ENCODE measurements at regions not wholly inside any gene's neighbourhood (a gene's known extent, or its start where the extent isn't known, plus 50 kb on each side); places are given as distances from the start of the nearest gene placed in this dataset.

DNA sequence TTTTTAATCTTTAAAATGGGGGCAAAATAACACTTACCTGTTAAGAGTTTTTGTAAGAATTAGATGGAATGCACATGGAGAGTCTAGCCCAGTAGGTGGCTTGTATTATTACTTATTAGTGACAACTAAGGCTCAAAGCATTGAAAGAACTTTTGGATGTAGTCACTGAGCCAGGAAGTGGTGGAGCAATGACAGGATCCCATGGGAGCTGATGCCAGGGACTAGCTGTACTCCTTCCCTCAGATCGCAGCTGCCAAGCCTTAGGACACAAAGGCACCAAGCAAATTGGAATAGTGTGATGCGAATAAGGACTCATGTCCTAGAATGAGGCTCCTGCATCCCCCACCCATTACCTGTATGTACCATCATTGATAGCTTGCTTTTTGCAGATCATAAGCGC is 370.4 kb upstream of the RGMA start:
- Histone ChIP-seq H2AFZ (ENCODE audit: insufficient read depth, low read length, poor library complexity) (no peak overlapping the region), H3K14ac (ENCODE audit: low read length) (no peak overlapping the region), H3K9me3 (ENCODE audit: insufficient read depth, low read depth, low read length) (no peaks in the 10 kb centered on the region), H3K27ac (ENCODE audit: low read depth, low read length) (no peak overlapping the region), H2BK5ac (ENCODE audit: low read depth, low read length, poor library complexity) (no peak overlapping the region), H4K8ac (ENCODE audit: low read depth, low read length) (no peak overlapping the region), H3K4me2 (ENCODE audit: low read length) (no peak overlapping the region), H3K23ac (ENCODE audit: low read length) (no peak overlapping the region), H3K36me3 (ENCODE audit: control insufficient read depth in 1 of 2, insufficient read depth in 2 of 2, low read length in 2 of 2) (no peaks in the 10 kb centered on the region), H3K4me1 (ENCODE audit: control insufficient read depth in 1 of 2, insufficient read depth in 2 of 2, low read length in 2 of 2) (no peaks in the 10 kb centered on the region), H3K4ac (ENCODE audit: low read depth, low read length) (no peak overlapping the region), H3K4me3 (ENCODE audit: low read depth, low read length) (no peak overlapping the region), H4K91ac (ENCODE audit: low read depth, low read length) (no peak overlapping the region), H2BK120ac (ENCODE audit: insufficient read depth, low read length, poor library complexity) (no peak overlapping the region), H3K79me2 (ENCODE audit: control insufficient read depth, insufficient read depth, low read length, poor library complexity) (no peaks in the 10 kb centered on the region), H2BK12ac (ENCODE audit: low read length) (no peak overlapping the region), H3K18ac (ENCODE audit: low read length) (no peak overlapping the region), H2AK5ac (ENCODE audit: low read length) (no peak overlapping the region), H3K27me3 (ENCODE audit: insufficient read depth, low read length) (no peaks in the 10 kb centered on the region), H4K12ac (ENCODE audit: low read depth, low read length) (no peak overlapping the region), H3K9ac (ENCODE audit: low read length) (no peak overlapping the region), H3K79me1 (ENCODE audit: low read length) (no peaks in the 10 kb centered on the region)
- WGBS (ENCODE audit: extremely low coverage, insufficient coverage, insufficient read length) = no CpG with 5 or more reads among the region's 3 CpGs
- DNase-seq = no peak

DNA sequence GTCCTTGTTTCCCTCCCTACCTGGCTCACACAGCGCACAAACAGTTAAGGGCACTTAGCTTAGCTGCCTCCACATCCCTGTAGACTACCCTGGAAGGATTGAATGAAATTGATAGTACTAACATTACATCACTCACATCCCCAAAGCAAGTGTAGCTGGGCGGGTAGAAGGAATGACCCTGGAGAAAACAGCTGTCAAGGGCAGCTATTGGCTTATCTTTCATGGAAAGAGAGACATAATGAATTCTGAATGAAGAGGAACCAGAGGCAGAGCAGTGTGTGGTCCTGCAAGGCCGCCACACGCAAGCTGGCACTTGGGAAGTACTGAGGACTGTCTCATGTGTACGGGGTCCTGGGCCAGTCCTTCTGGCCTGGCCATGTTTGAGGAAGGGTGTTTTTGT is 369.6 kb upstream of the RGMA start:
- no peak overlapping the region for H3K4me2 ChIP-seq (ENCODE audit: low read length)
- no peak overlapping the region for H3K4me3 ChIP-seq (ENCODE audit: low read depth, low read length)
- no peak overlapping the region for H2AK5ac ChIP-seq (ENCODE audit: low read length)
- no peak overlapping the region for H2BK120ac ChIP-seq (ENCODE audit: insufficient read depth, low read length, poor library complexity)
- DNase-seq = no peak
- H3K4me1 ChIP-seq (ENCODE audit: control insufficient read depth in 1 of 2, insufficient read depth in 2 of 2, low read length in 2 of 2) = no peaks in the 10 kb centered on the region
- no peak overlapping the region for H2BK5ac ChIP-seq (ENCODE audit: low read depth, low read length, poor library complexity)
- no peaks in the 10 kb centered on the region for H3K27me3 ChIP-seq (ENCODE audit: insufficient read depth, low read length)
- no peaks in the 10 kb centered on the region for H3K9me3 ChIP-seq (ENCODE audit: insufficient read depth, low read depth, low read length)
- no peak overlapping the region for H3K4ac ChIP-seq (ENCODE audit: low read depth, low read length)
- no peak overlapping the region for H4K12ac ChIP-seq (ENCODE audit: low read depth, low read length)
- H3K79me2 ChIP-seq (ENCODE audit: control insufficient read depth, insufficient read depth, low read length, poor library complexity) = no peaks in the 10 kb centered on the region
- no peak overlapping the region for H3K9ac ChIP-seq (ENCODE audit: low read length)
- no peak overlapping the region for H2AFZ ChIP-seq (ENCODE audit: insufficient read depth, low read length, poor library complexity)
- no peak overlapping the region for H4K8ac ChIP-seq (ENCODE audit: low read depth, low read length)
- no peak overlapping the region for H3K27ac ChIP-seq (ENCODE audit: low read depth, low read length)
- no peaks in the 10 kb centered on the region for H3K36me3 ChIP-seq (ENCODE audit: control insufficient read depth in 1 of 2, insufficient read depth in 2 of 2, low read length in 2 of 2)
- H3K18ac ChIP-seq (ENCODE audit: low read length) = no peak overlapping the region
- no peaks in the 10 kb centered on the region for H3K79me1 ChIP-seq (ENCODE audit: low read length)
- H3K14ac ChIP-seq (ENCODE audit: low read length) = no peak overlapping the region
- H3K23ac ChIP-seq (ENCODE audit: low read length) = no peak overlapping the region
- no peak overlapping the region for H4K91ac ChIP-seq (ENCODE audit: low read depth, low read length)
- H2BK12ac ChIP-seq (ENCODE audit: low read length) = no peak overlapping the region
- no CpG with 5 or more reads among the region's 5 CpGs for WGBS (ENCODE audit: extremely low coverage, insufficient coverage, insufficient read length)

DNA sequence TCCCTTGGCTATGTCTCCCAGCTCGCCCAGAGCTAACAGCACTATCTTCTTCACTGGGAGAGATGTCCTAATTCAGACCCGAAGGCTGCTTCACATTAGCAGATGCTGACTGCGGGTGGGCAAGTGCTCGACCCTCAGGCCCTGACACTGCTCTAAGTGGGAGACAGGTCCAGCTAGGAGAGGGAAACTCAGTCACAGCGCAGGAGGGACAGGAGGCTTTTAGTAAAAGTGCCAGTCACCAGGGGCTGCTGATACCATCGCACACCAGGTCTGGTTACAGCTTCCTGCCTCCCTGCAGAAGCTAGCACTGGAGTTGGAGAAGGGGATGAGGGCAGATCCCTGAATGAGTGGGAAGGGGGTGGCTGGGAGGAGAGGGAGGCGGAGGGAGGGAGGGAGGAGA is 365.8 kb upstream of the RGMA start:
- H4K8ac ChIP-seq (ENCODE audit: low read depth, low read length) = no peak overlapping the region
- no peak overlapping the region for H2BK120ac ChIP-seq (ENCODE audit: insufficient read depth, low read length, poor library complexity)
- no peak overlapping the region for H3K4me2 ChIP-seq (ENCODE audit: low read length)
- no peaks in the 10 kb centered on the region for H3K79me1 ChIP-seq (ENCODE audit: low read length)
- no peaks in the 10 kb centered on the region for H3K9me3 ChIP-seq (ENCODE audit: insufficient read depth, low read depth, low read length)
- no CpG with 5 or more reads among the region's 7 CpGs for WGBS (ENCODE audit: extremely low coverage, insufficient coverage, insufficient read length)
- no peak for DNase-seq
- H3K36me3 ChIP-seq (ENCODE audit: control insufficient read depth in 1 of 2, insufficient read depth in 2 of 2, low read length in 2 of 2) = no peaks in the 10 kb centered on the region
- no peak overlapping the region for H3K9ac ChIP-seq (ENCODE audit: low read length)
- no peak overlapping the region for H3K14ac ChIP-seq (ENCODE audit: low read length)
- H2AK5ac ChIP-seq (ENCODE audit: low read length) = no peak overlapping the region
- no peak overlapping the region for H3K23ac ChIP-seq (ENCODE audit: low read length)
- H2BK12ac ChIP-seq (ENCODE audit: low read length) = no peak overlapping the region
- H3K4ac ChIP-seq (ENCODE audit: low read depth, low read length) = no peak overlapping the region
- no peak overlapping the region for H2BK5ac ChIP-seq (ENCODE audit: low read depth, low read length, poor library complexity)
- H4K91ac ChIP-seq (ENCODE audit: low read depth, low read length) = no peak overlapping the region
- no peak overlapping the region for H3K4me3 ChIP-seq (ENCODE audit: low read depth, low read length)
- H3K18ac ChIP-seq (ENCODE audit: low read length) = no peak overlapping the region
- no peak overlapping the region for H4K12ac ChIP-seq (ENCODE audit: low read depth, low read length)
- H3K27me3 ChIP-seq (ENCODE audit: insufficient read depth, low read length) = no peaks in the 10 kb centered on the region
- H3K27ac ChIP-seq (ENCODE audit: low read depth, low read length) = no peak overlapping the region
- no peaks in the 10 kb centered on the region for H3K4me1 ChIP-seq (ENCODE audit: control insufficient read depth in 1 of 2, insufficient read depth in 2 of 2, low read length in 2 of 2)
- no peaks in the 10 kb centered on the region for H3K79me2 ChIP-seq (ENCODE audit: control insufficient read depth, insufficient read depth, low read length, poor library complexity)
- H2AFZ ChIP-seq (ENCODE audit: insufficient read depth, low read length, poor library complexity) = no peak overlapping the region

DNA sequence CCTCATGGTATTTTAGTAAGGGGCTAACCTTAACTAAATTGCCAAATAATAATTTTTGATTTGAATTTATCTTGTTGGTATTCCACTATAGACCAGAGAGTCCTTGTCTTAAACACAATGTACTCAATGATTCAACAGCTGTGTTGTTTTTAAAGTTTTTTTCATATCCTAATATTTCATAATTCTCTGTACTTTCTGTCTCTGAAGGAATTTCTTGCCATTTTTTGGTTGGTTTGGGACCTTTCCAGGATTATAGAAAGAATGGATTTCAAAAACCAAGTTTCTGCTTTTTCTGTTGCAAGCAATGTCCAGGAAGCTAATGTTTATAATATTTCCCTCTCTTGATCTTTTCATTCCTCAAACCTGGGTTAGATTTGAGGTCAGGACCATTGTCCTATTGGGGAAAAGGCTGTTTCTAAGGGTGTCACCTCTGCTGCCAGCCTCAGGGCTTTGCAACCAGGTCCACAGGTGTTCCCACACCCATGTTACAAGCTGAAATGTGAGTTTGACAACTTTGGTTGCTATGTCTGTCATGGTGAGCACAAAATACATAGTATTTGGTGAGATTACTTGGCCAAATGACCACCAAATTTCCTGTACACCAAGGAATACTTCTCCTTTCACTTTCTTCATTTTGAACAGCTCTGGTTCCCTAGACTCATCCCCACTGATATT is 363.7 kb upstream of the RGMA start:
- Histone ChIP-seq H3K4me3 (ENCODE audit: low read depth, low read length) (no peak overlapping the region), H3K27me3 (ENCODE audit: insufficient read depth, low read length) (no peaks in the 10 kb centered on the region), H3K4ac (ENCODE audit: low read depth, low read length) (no peak overlapping the region), H3K79me2 (ENCODE audit: control insufficient read depth, insufficient read depth, low read length, poor library complexity) (no peaks in the 10 kb centered on the region), H2AFZ (ENCODE audit: insufficient read depth, low read length, poor library complexity) (no peak overlapping the region), H3K9ac (ENCODE audit: low read length) (no peak overlapping the region), H3K36me3 (ENCODE audit: control insufficient read depth in 1 of 2, insufficient read depth in 2 of 2, low read length in 2 of 2) (no peaks in the 10 kb centered on the region), H2BK12ac (ENCODE audit: low read length) (no peak overlapping the region), H3K4me2 (ENCODE audit: low read length) (no peak overlapping the region), H3K18ac (ENCODE audit: low read length) (no peak overlapping the region), H2BK5ac (ENCODE audit: low read depth, low read length, poor library complexity) (no peak overlapping the region), H2BK120ac (ENCODE audit: insufficient read depth, low read length, poor library complexity) (no peak overlapping the region), H3K23ac (ENCODE audit: low read length) (no peak overlapping the region), H4K91ac (ENCODE audit: low read depth, low read length) (no peak overlapping the region), H3K4me1 (ENCODE audit: control insufficient read depth in 1 of 2, insufficient read depth in 2 of 2, low read length in 2 of 2) (no peaks in the 10 kb centered on the region), H3K79me1 (ENCODE audit: low read length) (no peaks in the 10 kb centered on the region), H2AK5ac (ENCODE audit: low read length) (no peak overlapping the region), H3K14ac (ENCODE audit: low read length) (no peak overlapping the region), H3K27ac (ENCODE audit: low read depth, low read length) (no peak overlapping the region), H3K9me3 (ENCODE audit: insufficient read depth, low read depth, low read length) (no peaks in the 10 kb centered on the region), H4K12ac (ENCODE audit: low read depth, low read length) (no peak overlapping the region), H4K8ac (ENCODE audit: low read depth, low read length) (no peak overlapping the region)
- DNase-seq = no peak

All from trophoblast cell (in vitro differentiated cells and primary cell).